Kidney epithelial cell (primary cell): ENCODE measurements at regions not wholly inside any gene's neighbourhood (a gene's known extent, or its start where the extent isn't known, plus 50 kb on each side); places are given as distances from the start of the nearest gene placed in this dataset.

Source experiments
- DNase-seq: peaks from one replicate; pipeline ENCODE4 v3.0.0-alpha.2; 2010; ENCODE audit warnings: low read depth
- H3K27me3 ChIP-seq: 2 replicates; pipeline ENCODE4 v1.6.0; 2011; ENCODE audit warnings: low read length; ENCODE audit not compliant: control insufficient read depth, insufficient read depth
- H3K36me3 ChIP-seq: 2 replicates; pipeline ENCODE4 v1.5.1; 2011; ENCODE audit warnings: low read length; ENCODE audit not compliant: control insufficient read depth, insufficient read depth
- H3K4me3 ChIP-seq: 2 replicates; pipeline ENCODE4 v1.5.1; 2011; ENCODE audit warnings: low read depth, mild to moderate bottlenecking, control low read depth, low read length
- CTCF ChIP-seq: IDR thresholded peaks from 2 replicates; pipeline ENCODE4 v1.5.1; 2011; ENCODE audit warnings: mild to moderate bottlenecking, moderate library complexity, low read length, control low read depth, inconsistent platforms; ENCODE audit not compliant: insufficient read depth, poor library complexity, severe bottlenecking

GRCh38 chr18:22675006-22675405 is 257.3 kb upstream of the CTAGE1 start:
- Histone ChIP-seq H3K36me3 (no peaks in the 10 kb centered on the region), H3K27me3 (no peaks in the 10 kb centered on the region), H3K4me3 (no peak overlapping the region)
- TF ChIP-seq CTCF, result no peak
- DNase-seq, result no peak

GRCh38 chr18:22676423-22676822 is 256.7 kb upstream of the RBBP8 start:
- H3K4me3 ChIP-seq, result no peak overlapping the region
- no peaks in the 10 kb centered on the region for H3K27me3 ChIP-seq
- TF ChIP-seq CTCF, result no peak
- H3K36me3 ChIP-seq, result no peaks in the 10 kb centered on the region
- no peak for DNase-seq

GRCh38 chr18:22678486-22678885 is 254.6 kb upstream of the RBBP8 start:
- TF ChIP-seq CTCF, result no peak
- Histone ChIP-seq H3K4me3 (no peak overlapping the region), H3K36me3 (no peaks in the 10 kb centered on the region), H3K27me3 (no peaks in the 10 kb centered on the region)
- no peak for DNase-seq

- Histone ChIP-seq H3K4me3 (no peak overlapping the region), H3K36me3 (no peaks in the 10 kb centered on the region), H3K27me3 (no peaks in the 10 kb centered on the region)
- DNase-seq, result no peak
- no peak for TF ChIP-seq CTCF
Measured at GRCh38 chr18:22680944-22681343, 252.2 kb upstream of the RBBP8 start.

- H3K4me3 ChIP-seq, result no peak overlapping the region
- no peak for TF ChIP-seq CTCF
- H3K36me3 ChIP-seq, result no peaks in the 10 kb centered on the region
- no peaks in the 10 kb centered on the region for H3K27me3 ChIP-seq
- no peak for DNase-seq
Measured at GRCh38 chr18:22681908-22682307, 251.2 kb upstream of the RBBP8 start.

GRCh38 chr18:22682720-22683119 is 250.4 kb upstream of the RBBP8 start:
- H3K4me3 ChIP-seq, result no peak overlapping the region

More at GRCh38 chr18:22682720-22683119, 250.4 kb upstream of the RBBP8 start:
- Histone ChIP-seq H3K36me3 (no peaks in the 10 kb centered on the region), H3K27me3 (no peaks in the 10 kb centered on the region)
- no peak for TF ChIP-seq CTCF
- no peak for DNase-seq
